HG02981 (cell line): ENCODE measurements at regions not wholly inside any gene's neighbourhood (a gene's known extent, or its start where the extent isn't known, plus 50 kb on each side); places are given as distances from the start of the nearest gene placed in this dataset.
"Not testable (repeated sequence)": the region's sequence is repeated elsewhere in the genome, so short reads cannot be mapped to it uniquely, and the experiment has no call there.

Source experiments
- ATAC-seq: cut with Tn5 transposase; IDR thresholded peaks from one replicate; pipeline ENCODE4 v1.9.1; 2021; ENCODE audit warnings: mild to moderate bottlenecking, moderate library complexity; ENCODE audit not compliant: unreplicated experiment

GRCh38 chr11:71154261-71154805, 98.0 kb downstream of the SHANK2 start:
- ATAC-seq: no peak

- no peak for ATAC-seq
These were observed 99.4 kb downstream of the SHANK2 start for GRCh38 chr11:71153005-71153390.

GRCh38 chr11:71152312-71153004, 99.9 kb downstream of the SHANK2 start:
- ATAC-seq: not testable (repeated sequence)

- no peak for ATAC-seq
These were observed 100.8 kb downstream of the SHANK2 start for GRCh38 chr11:71151561-71151960.

- no peak for ATAC-seq
These were observed 101.5 kb downstream of the SHANK2 start for GRCh38 chr11:71150859-71151258.

- no peak for ATAC-seq
These were observed 103.7 kb downstream of the SHANK2 start for GRCh38 chr11:71148716-71149115.

- no peak for ATAC-seq
These were observed 105.0 kb downstream of the SHANK2 start for GRCh38 chr11:71147331-71147730.

- no peak for ATAC-seq
These were observed 105.5 kb downstream of the SHANK2 start for GRCh38 chr11:71146846-71147245.

- ATAC-seq: no peak
These were observed 106.2 kb downstream of the SHANK2 start for GRCh38 chr11:71145988-71146824.

- ATAC-seq: no peak
These were observed 107.0 kb downstream of the SHANK2 start for GRCh38 chr11:71145368-71145767.

GRCh38 chr11:71144736-71145135, 107.6 kb downstream of the SHANK2 start:
- ATAC-seq: no peak

- no peak for ATAC-seq
These were observed 108.4 kb downstream of the SHANK2 start for GRCh38 chr11:71144010-71144409.

GRCh38 chr11:71140206-71140919, 112.0 kb downstream of the SHANK2 start:
- ATAC-seq: no peak

GRCh38 chr11:71139516-71140205, 112.7 kb downstream of the SHANK2 start:
- no peak for ATAC-seq

GRCh38 chr11:71138737-71139425, 113.5 kb downstream of the SHANK2 start:
- no peak for ATAC-seq

GRCh38 chr11:71137376-71137775, 115.0 kb downstream of the SHANK2 start:
- ATAC-seq: no peak

GRCh38 chr11:71136095-71136845, 116.1 kb downstream of the SHANK2 start:
- ATAC-seq: no peak

GRCh38 chr11:71135112-71135511, 117.3 kb downstream of the SHANK2 start:
- ATAC-seq: no peak

GRCh38 chr11:71133946-71134345, 118.4 kb downstream of the SHANK2 start:
- no peak for ATAC-seq
